ENCODE measurements at regions not wholly inside any gene's neighbourhood (a gene's known extent, or its start where the extent isn't known, plus 50 kb on each side); places are given as distances from the start of the nearest gene placed in this dataset.

GRCh38 chr4:3715855-3716630, 50.1 kb upstream of the ADRA2C start:
- intact Hi-C loops (cut with DNase I) = loop anchor here in 1 of 2 donors (2.0 kb wide), 1 partner anchor 59 kb away; no protein-coding TSS in a partner anchor
- peak; percentile 62 for DNase-seq (ENCODE audit: low spot score)

GRCh38 chr4:3715061-3715854, 50.9 kb upstream of the ADRA2C start:
- DNase-seq (ENCODE audit: low spot score) = peak; percentile 49
- intact Hi-C loops (cut with DNase I) = loop anchor here in 1 of 2 donors (2.0 kb wide), 1 partner anchor 58 kb away; no protein-coding TSS in a partner anchor

- DNase-seq (ENCODE audit: low spot score) = no peak
- intact Hi-C loops (cut with DNase I) = loop anchor here in 1 of 2 donors (2.0 kb wide), 1 partner anchor 58 kb away; no protein-coding TSS in a partner anchor
Observed at GRCh38 chr4:3714642-3715001, 51.6 kb upstream of the ADRA2C start.

GRCh38 chr4:3713817-3714641, 52.2 kb upstream of the ADRA2C start:
- intact Hi-C loops (cut with DNase I) = loop anchor here in 1 of 2 donors (2.0 kb wide), 1 partner anchor 57 kb away; no protein-coding TSS in a partner anchor
- DNase-seq (ENCODE audit: low spot score) = peak; percentile 66

- intact Hi-C loops (cut with DNase I) = no loop called here
- peak; percentile 70 for DNase-seq (ENCODE audit: low spot score)
Observed at GRCh38 chr4:3713346-3713745, 52.8 kb upstream of the ADRA2C start.

GRCh38 chr4:3712936-3713335, 53.2 kb upstream of the ADRA2C start:
- peak; percentile 76 for DNase-seq (ENCODE audit: low spot score)
- intact Hi-C loops (cut with DNase I) = no loop called here

GRCh38 chr4:3712112-3712805, 53.9 kb upstream of the ADRA2C start:
- DNase-seq (ENCODE audit: low spot score) = peak; percentile 55
- intact Hi-C loops (cut with DNase I) = no loop called here

GRCh38 chr4:3711183-3712111, 54.7 kb upstream of the ADRA2C start:
- intact Hi-C loops (cut with DNase I) = no loop called here
- DNase-seq (ENCODE audit: low spot score) = peak; percentile 57

- intact Hi-C loops (cut with DNase I) = no loop called here
- DNase-seq (ENCODE audit: low spot score) = peak; percentile 79
Observed at GRCh38 chr4:3710451-3711182, 55.6 kb upstream of the ADRA2C start.

- intact Hi-C loops (cut with DNase I) = no loop called here
- DNase-seq (ENCODE audit: low spot score) = peak; percentile 64
Observed at GRCh38 chr4:3709846-3710441, 56.2 kb upstream of the ADRA2C start.

- intact Hi-C loops (cut with DNase I) = no loop called here
- DNase-seq (ENCODE audit: low spot score) = peak; percentile 58
Observed at GRCh38 chr4:3709061-3709845, 56.9 kb upstream of the ADRA2C start.

GRCh38 chr4:3708611-3709010, 57.6 kb upstream of the ADRA2C start:
- DNase-seq (ENCODE audit: low spot score) = peak; percentile 51
- intact Hi-C loops (cut with DNase I) = no loop called here

GRCh38 chr4:3708103-3708510, 58.1 kb upstream of the ADRA2C start:
- peak; percentile 91 for DNase-seq (ENCODE audit: low spot score)
- intact Hi-C loops (cut with DNase I) = no loop called here

- intact Hi-C loops (cut with DNase I) = no loop called here
- peak; percentile 66 for DNase-seq (ENCODE audit: low spot score)
Observed at GRCh38 chr4:3707423-3708102, 58.6 kb upstream of the ADRA2C start.

GRCh38 chr4:3706565-3707422, 59.4 kb upstream of the ADRA2C start:
- DNase-seq (ENCODE audit: low spot score) = peak; percentile 48
- intact Hi-C loops (cut with DNase I) = no loop called here

All from posterior vena cava (tissue), 2 donors.